HG03108 (cell line): ENCODE measurements at regions not wholly inside any gene's neighbourhood (a gene's known extent, or its start where the extent isn't known, plus 50 kb on each side); places are given as distances from the start of the nearest gene placed in this dataset.
"Not testable (repeated sequence)": the region's sequence is repeated elsewhere in the genome, so short reads cannot be mapped to it uniquely, and the experiment has no call there.

ENCODE experiments used
- ATAC-seq: cut with Tn5 transposase; IDR thresholded peaks from one replicate; pipeline ENCODE4 v1.9.1; 2021; ENCODE audit warnings: moderate library complexity; ENCODE audit not compliant: unreplicated experiment

DNA sequence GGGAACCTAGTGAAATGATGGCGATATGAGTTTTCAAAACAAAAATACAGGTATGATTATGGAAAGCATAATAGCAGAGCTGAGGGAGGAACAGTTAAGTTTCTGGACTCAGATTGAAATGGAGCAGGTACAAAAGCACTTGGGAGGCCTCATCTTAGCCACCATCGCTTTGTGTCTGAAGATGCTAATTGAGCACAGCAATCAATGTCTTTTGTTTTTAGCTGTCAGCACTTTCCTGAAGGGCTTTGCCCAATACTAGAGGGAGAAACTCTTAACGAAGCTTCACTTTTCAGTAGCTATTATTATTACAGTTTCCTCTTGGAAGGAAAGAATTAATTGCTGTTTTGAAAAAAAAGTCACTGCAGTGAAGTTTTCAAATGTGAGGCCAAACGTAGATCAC, 348.7 kb downstream of the RWDD3 start:
- no peak for ATAC-seq

DNA sequence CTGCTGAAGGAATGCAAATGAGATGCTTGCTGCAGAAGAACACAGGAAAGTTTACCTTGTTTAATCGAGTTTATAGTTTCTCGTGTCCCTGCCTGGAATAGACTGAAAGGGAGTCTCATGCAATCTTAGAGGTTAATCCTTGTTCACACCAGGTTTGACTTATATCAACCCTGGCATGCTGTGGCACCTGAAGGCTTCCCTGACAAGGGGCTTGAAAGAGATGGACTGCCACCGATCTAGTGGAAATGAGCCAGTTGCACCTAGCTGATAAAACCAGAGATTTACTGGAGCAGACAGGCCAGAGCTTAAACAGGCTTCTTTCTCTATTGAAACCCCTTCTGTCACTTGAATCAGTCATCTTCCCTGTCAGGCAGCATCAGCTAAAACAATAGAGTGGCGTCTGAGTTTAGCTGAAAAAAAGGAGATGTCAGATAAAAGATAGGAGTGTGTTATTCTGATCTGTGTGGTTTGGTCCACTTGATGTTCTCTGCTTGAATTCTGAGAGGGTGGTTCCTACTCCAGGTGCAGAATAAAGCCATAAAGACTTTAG, 349.7 kb downstream of the RWDD3 start:
- ATAC-seq = no peak

DNA sequence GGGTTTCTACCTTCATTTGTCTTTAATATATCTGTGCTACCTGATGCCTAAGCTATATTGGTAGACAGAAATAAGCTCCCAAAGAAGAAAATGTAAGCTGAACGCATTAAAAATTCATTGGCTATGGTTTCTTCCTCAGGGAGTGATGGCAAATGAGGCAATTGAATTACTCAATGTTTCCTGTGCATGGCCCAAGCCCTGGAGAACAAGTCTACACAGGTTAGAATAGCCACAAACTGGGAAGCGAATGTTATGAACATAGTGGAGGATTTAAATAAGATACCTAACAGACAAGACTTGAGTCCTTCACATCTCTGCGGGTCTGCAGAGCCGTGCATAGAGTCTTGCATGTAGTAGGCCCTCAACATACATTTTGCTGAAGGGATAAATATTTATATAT, 350.3 kb downstream of the RWDD3 start:
- no peak for ATAC-seq

DNA sequence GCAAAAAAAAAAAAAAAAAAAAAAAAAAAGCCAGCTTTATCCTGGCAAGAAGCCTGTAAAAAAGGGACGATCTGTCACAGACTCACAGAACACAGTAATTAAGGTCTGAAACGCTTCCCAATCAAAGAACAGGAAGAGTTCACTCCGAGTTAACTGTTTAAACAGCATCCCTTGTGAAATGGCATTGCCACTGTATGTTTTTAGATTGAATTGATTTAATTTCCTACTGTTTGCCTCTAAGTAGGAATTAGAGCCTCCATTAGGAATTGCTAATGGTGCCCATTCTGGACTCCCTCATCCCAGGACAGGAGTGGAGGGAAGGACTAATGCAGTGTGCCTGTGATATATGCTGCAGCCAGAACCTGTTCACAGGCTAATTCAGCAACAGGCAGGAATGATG, 370.8 kb downstream of the RWDD3 start:
- ATAC-seq = no peak

DNA sequence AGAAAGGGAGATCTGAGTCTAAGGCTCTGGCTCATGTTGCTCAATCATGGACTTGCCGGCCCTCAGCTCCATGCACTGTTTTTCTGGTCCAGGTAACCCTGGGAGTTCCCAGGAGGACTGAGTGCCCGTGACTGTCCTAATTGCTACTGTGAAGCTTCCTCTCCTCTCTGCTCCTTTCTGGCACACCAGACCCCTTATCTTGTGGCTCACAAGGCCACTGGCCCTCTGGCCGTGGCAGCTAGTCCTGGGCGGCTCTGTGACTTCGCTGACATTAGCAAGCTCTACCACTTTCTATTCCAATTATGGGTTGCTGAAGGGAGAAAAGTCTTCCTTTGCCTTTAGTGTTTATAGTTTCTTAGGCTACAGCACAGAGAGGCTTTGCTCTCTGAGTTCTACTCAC, 380.2 kb downstream of the RWDD3 start:
- ATAC-seq = no peak

DNA sequence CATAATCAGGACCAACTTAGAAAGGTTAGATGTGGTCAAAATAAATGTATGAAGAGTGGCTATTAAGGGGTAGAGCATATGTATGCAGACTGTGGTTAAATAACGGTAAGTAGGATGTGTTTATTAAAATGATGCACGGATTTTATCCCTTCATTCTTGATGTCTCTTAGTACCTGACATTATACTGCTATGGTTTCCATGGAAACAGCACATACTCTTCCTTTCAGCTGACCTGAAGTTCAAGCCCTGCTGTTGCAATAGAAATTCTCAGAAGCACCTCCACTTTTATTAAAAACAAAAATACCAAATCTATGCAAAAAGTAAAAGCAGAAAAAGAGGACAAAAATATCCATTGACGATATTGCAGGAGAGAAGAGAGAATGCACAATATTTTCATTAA, 381.4 kb downstream of the RWDD3 start:
- ATAC-seq = no peak

DNA sequence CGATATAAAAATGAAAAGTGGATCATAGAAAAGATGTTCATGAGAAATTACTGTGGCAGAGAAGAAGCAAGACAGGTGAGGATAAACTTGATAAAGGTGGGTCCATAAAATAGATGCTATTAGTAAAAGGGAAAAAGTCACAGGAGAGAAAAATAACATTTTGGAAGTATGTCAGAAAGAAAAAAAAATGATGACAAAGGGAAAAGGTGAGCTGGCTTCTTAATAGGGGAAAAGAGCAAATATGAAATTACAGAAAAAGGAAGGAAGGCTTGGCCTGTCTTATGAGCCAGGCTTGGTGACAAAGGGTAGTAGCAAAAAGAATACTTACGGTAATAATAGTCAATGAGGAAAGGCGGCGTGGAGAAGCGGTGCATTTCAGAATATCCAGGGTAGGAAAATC, 386.1 kb downstream of the RWDD3 start:
- no peak for ATAC-seq

DNA sequence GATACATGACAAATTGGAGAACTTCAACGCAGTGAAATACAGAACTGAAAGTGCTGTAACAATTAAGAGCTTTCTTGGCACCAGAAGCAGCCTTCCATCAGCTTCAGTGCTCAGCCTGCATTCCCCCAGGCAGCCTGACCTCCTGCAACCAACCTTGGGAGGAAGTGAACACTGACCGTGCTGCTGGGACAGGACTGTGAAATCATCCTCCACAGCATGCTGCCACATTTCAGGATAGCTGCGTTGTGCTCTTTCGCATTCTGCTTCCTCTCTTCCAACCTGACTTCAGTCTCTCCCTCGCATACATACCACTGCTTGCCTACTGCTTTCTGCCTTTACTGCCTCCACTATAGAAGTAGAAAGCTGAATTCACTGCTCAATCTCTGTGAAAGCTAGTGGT, 388.6 kb downstream of the RWDD3 start:
- ATAC-seq = no peak

DNA sequence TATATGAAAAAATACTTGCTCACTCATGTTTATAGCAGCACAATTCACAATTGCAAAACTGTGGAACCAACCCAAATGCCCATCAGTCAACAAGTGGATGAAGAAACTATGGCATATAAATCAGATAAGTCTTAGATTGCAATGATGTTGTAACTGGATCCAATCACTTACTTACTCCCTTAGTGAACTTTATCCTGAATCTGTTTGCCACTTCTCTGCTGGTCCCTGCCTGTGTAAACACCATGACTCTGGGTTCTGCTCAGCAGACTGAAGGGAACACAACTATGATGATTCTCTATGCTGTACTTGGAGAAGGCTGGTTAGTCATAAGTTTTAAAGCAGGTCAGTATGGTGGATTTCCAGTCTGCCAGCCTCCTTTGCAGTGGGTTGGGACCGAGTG, 391.2 kb downstream of the RWDD3 start:
- no peak for ATAC-seq

DNA sequence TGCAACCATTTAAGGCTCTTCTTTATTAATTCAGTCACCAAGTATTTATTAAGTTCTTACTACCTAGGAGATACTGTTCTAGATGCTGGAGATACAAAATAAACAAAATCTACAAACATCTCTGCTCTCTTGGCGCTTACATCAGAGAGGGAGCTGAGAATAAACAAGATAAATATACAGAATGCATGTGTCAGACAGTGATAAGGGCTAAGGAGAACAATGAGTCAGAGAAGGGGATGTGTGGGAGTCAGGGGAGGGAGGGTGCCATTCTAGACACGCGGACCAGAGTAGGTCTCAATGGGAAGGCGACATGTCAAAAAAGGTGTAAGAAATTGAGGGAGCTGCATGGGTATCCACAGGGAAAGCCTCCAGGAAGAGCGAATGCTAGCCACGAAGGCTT, 393.2 kb downstream of the RWDD3 start:
- ATAC-seq = no peak

DNA sequence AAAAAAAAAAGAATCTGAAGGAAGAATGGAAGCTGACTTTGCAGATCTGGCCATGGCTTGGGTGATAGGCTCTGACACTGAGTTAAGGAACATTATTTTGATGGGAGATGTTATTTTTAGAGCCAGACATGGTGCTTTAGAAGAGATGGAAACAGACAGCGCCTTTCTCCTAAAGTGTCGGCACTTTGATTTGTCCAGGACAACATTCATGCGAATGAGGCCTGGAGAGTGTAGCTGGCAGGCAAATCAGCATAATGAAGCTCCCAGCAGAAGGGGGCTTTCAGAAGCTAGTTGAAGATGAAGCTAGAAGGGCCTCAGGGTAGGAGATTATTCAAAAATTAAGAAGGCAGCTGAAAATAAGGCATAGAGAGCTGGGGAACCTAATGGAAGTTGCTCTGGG, 397.7 kb downstream of the RWDD3 start:
- no peak for ATAC-seq

DNA sequence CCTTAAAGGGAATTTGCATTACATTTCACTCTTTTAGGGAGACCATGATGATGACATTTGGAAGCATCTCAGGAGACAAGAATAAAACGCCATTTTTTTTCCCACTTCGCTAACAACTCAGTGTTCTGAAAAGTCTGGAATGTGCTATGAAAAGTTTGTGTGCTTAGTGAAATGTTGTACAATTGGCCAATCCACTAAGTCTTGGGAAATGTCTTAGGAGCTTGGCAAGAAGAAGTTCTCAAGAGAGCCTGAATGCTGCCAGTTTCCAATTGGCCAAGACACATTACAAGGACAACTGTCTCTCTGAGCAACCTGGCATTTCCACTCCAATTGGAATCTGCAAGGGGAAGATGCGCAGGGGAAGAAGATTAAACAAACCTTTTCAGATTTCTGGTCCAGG, 401.8 kb downstream of the RWDD3 start:
- ATAC-seq = no peak

DNA sequence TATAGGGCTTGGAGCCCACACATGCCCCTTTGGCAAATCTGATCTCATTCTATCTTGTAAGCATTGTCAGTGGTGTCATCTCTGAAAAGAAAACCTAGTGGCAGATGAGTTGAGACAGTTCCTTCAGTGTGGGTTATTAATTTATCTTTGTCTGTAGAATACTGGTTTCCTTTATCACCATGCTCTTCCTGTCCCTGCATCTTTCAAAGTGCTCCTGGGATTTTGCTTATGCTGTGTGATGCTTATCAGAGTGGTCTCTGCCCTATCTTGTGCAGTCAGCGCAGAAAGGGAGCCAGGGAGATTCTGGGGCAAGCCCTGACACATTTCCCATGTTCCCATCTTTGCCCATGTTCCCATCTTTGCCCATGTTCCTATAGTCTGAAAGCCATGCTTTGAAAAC, 402.9 kb downstream of the RWDD3 start:
- ATAC-seq = no peak

DNA sequence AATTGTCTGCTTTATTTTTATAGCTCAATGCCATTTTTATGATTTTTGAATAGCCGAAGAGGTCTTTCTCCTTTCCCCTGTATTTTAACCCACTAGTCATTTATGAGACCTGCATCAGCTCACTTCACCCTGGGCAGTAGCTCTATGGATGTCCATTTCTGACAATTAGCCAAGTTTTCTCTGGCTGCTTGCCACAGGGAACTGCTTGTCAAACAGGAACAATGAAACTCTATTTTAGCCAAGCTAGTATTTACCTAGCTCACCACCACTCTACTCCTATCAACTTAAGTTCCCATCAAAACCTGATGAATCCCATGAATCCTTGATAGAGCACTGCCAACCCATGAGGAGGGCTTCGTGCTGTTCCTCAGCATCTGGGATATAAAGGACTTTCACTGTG, 406.7 kb downstream of the RWDD3 start:
- no peak for ATAC-seq

DNA sequence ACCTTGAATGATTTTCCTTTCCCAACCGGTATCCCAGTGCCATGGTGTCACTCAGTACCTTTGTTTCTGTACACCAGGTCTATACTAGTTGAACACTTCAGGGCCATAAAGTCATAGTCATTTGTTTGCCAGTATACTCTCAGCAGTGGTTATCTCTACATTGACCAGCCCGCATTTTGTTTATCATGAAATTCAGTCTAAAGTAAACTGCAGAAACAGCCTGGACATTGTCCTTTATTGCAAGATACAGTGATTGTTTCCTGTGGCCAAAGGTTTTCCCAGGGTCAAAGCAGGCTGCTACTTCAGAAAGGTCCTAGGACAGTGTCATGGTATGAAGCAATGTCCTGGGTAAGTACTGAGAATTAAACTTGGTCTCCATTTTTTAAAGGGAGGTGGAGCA, 407.4 kb downstream of the RWDD3 start:
- no peak for ATAC-seq

DNA sequence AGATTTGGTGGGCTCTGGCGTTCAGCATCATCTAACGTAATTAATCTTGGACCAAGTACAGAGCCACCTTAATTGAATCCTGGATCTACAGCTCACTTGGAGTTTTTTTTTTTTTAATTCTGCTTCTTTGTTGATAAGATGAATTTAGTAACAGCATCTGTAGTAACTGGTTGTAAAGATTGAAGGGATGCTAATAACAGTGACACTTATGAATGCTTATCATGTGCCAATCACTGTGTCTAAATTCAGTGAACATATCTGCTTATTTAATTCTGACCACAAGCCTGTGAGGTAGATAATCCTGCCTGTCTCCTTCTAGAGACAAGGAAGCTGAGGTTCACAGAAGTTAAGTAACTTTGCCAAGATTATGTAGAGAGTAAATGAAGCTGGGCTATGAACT, 408.0 kb downstream of the RWDD3 start:
- no peak for ATAC-seq

DNA sequence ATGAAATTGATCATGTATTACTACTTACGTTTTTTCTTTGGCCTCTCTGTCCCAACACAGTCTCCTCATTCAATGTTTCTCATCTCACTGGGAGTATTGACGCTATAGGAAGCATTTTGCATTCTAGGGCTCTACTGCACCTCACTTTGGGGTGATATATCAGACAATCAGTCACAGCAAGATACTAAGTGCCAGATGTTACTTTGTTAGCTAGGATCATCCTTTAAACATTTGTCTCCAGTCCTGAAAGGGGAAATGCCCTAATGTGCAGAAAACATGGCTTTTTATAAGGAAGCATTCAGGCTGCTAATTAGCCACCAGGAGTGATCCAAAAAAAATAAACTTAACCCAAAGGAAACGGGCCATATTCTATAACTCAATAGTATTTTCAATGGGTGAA, 409.1 kb downstream of the RWDD3 start:
- no peak for ATAC-seq

DNA sequence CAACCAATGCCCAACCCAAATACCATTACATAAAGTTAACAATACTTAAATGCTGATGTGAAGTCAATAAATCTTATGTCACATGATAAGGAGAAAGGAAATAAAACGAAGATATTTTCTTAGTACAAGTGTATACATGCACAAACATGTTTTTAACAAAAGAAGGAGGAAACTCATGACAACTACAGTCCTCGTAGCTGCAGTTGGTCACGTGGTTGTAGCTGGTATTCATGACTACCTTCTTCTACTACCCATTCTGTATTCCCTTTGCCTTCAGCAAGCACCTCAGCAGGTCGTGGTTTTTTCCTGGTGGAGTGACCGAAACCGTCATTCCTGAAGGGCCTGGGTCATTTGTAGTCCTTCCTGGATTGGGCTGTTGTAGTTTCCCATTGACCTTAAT, 411.1 kb downstream of the RWDD3 start:
- ATAC-seq = not testable (repeated sequence)

DNA sequence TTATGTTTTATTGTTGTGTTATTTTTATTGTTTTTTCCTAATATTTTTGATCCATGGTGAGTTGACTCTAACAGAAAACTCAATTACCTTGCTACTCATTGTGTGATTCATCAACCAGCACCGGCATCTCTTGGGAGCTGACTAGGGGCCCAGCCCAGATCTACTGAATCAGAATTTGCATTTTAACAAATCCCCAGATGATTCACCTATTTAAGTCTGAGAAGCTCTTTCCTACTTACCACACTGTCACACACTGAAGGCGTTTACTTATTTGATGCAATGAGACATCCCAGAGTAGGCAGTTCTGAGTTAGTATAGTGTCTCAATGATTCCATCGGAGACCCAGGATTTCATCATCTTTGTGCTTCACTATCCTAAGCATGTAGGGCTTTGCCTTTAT, 416.6 kb downstream of the RWDD3 start:
- ATAC-seq = no peak

DNA sequence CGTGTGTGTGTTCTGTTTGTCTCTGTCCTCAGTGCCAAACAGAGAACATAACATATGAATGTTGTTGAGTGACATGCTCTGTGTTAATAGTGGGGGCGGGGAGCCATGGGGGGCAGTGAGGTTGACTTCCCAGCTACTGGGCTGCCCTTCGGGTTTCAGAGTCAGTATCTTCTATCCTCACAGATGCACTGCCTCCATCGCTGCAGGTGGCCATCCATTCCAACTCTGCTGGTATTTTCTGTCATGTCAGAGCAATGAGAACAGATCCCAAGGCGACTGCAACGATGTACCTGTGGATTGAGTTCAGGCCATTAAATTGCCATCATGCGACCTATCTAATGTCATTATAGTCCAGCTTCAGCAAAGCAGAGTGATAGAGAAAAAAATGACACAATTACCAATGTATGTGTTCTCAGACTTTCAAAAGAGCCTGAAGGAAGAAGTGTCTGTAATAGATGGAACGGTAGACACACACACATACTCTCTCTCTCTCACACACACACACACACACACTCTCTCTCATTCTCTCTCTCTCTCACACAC, 418.5 kb downstream of the RWDD3 start:
- ATAC-seq = no peak

DNA sequence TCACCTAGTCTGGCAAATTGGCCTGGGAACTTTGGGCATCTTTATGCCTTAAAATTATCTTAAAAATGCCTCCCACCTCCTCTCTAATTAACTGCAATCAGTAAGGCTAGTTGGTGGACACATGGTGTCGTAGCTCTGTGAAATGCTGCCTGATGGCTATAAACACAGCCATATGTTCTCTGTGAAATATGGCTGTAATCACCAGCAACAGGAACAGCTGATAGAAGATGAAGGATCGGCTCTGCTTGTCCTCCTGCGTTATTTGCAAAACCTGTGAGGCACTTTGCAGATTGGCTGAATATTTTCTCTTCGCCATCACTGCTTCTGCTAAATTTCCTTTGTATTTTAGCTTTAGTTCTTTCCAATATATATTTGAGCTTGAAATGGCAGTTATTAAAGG, 419.6 kb downstream of the RWDD3 start:
- ATAC-seq = no peak

DNA sequence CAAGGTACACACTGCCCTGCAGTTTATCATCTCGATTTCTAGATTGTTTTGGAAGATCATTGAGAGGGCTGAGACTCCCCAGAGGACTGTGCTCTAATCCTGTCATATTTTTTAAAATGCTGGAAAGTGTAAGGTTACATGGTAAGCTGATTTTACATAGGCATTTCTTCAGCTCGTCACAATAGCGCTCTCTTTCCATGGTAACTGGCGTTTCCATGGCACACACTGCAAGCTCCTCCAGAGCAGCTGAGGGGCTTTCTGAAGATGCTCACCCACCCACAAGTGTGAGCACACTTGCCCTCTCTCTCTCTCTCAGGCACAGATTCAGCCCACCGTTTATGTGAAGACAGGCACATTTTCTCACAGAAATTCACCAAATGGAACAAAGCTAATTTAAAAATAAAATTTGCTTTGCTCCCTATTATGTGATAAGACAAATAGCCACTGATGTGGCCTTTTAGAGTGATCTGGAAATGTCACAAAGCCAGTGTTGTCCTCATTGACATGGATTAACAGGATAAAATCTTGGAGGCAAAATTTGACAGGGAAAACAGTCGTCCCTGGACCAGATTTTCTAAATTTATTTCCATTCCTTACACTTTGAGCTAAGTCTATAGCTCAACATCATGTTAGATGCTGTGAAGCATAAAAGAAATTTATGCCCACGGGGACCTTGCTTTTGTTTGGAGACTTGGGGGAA, 421.5 kb downstream of the RWDD3 start:
- no peak for ATAC-seq

DNA sequence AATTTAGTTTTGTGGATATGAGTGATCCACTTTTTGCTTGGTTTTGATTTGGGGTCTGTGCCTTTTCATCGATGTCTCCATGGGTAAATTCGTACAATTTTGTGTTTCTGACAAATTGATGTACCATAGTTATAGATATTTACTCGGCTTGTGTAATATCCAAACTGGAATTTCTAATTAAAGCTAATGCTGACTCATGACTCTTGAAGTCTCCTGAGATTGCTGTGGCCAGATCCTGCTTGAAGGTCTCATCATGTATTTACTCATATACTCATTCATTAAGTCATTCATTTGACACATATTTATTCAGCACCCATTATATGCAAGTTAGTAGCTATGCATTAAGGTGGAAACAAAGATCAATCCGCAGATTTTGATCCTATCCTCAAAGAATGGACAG, 423.2 kb downstream of the RWDD3 start:
- ATAC-seq = no peak
